Heart right ventricle (tissue), 16 donors: ENCODE measurements at regions not wholly inside any gene's neighbourhood (a gene's known extent, or its start where the extent isn't known, plus 50 kb on each side); places are given as distances from the start of the nearest gene placed in this dataset.

Experiments used
- ATAC-seq, 8 donors: fragments of 200-7000 bp; cut with Tn5 transposase; one replicate each; pipeline ENCODE4 v1.9.1; 2020; ENCODE audit warnings: mild to moderate bottlenecking in 8 of 8, moderate library complexity in 8 of 8, moderate number of reproducible peaks in 1 of 8
- DNase-seq, 2 donors: peaks; one replicate each; pipeline ENCODE4 v3.0.0-alpha.2; 2020
- H3K27ac ChIP-seq, 10 donors: fragments of 200-600 bp; sonication (generic) in 2 of 10; one replicate each; pipeline versions ENCODE4 v1.5.0 to v1.8.0; 2020 to 2022; ENCODE audit warnings: mild to moderate bottlenecking in 3 of 10
- H3K27me3 ChIP-seq, 7 donors: fragments of 200-600 bp; one replicate each; pipeline ENCODE4 v1.8.0; 2021 to 2022; ENCODE audit warnings: mild to moderate bottlenecking in 2 of 7
- H3K36me3 ChIP-seq, 9 donors: fragments of 200-600 bp; sonication (generic) in 1 of 9; one replicate each; pipeline versions ENCODE4 v1.5.0 to v1.8.0; 2020 to 2022; ENCODE audit warnings: mild to moderate bottlenecking in 2 of 9
- H3K4me1 ChIP-seq, 9 donors: fragments of 200-600 bp; sonication (generic) in 1 of 9; one replicate each; pipeline versions ENCODE4 v1.5.0 to v1.8.0; 2020 to 2022; ENCODE audit warnings: mild to moderate bottlenecking in 4 of 9
- H3K4me3 ChIP-seq, 10 donors: fragments of 200-600 bp; sonication (generic) in 2 of 10; one replicate each; pipeline versions ENCODE4 v1.5.0 to v1.8.0; 2020 to 2022; ENCODE audit warnings: mild to moderate bottlenecking in 7 of 10, moderate library complexity in 2 of 10
- H3K9me3 ChIP-seq, 11 donors: fragments of 200-600 bp in 10 of 11; sonication (generic) in 2 of 11; one replicate each; pipeline versions ENCODE4 v1.5.0 to v1.8.0; 2013 to 2022; ENCODE audit warnings: mild to moderate bottlenecking in 2 of 11, control low read depth in 1 of 11, moderate library complexity in 1 of 11
- WGBS, 2 donors: extraction: QIAGEN DNeasy Blood & Tissue Kit; methylation state at CpG; one replicate each; pipeline ENCODE4 v1.1.7; 2013; ENCODE audit warnings: inconsistent platforms in 1 of 2; 5-methylcytosine and 5-hydroxymethylcytosine counted together
- intact Hi-C, 10 donors: fragments of 100-400 bp; cut with DNase I; formaldehyde crosslinking; loops; one replicate each; pipeline versions ENCODE4 v1.11.1 to v1.14.2; 2022
- TF ChIP-seq, protein P1 (sequence below), 9 donors: fragments of 200-600 bp; sonication (generic) in 2 of 9; IDR thresholded peaks; one replicate each; pipeline versions ENCODE4 v1.5.0 to v1.8.0; 2021 to 2022; ENCODE audit warnings: antibody characterized with exemption in 9 of 9, mild to moderate bottlenecking in 5 of 9, moderate library complexity in 1 of 9
- donor health status: Arrhythmogenic right ventricular cardiomyopathy.
- donor health status: ischemic (EF 13 %, LVEDD 7.1; RV severe dilation, severe dysfunction).
- donor health status: healthy with polysubstance abuse.
- donor health status: DM: no; HTN: yes; CAD: no.
- donor health status: DM: no; HTN: no; CAD: no.
- donor health status: ischemic (EF 25% LVEDD 6.9; RV normal size, moderate dysfunction).
- donor health status: ischemic (EF 25% LVEDD 5.7; RV mildly dilated, moderate dysfunction).
- donor health status: healthy.
- donor health status: DM: yes; HTN: yes; CAD: no.
- donor health status: Ischemic cardiomyopathy.
- donor health status: ischemic (EF 35%, LVEDD 5.7; RV mildly dilated, moderate dysfunction).
- donor health status: nonischemic (EF 11% LVEDD 7.7; RV severe dilation, severe dysfunction).
- donor health status: DM: yes; HTN: yes; CAD: no.
- donor health status: PGD.
- donor health status: ischemic (EF 29% LVEDD 5.4; RV normal size, mild dysfunction).
- donor health status: nonischemic (EF 23%, LVEDD 6.1; RV moderate dilation, normal function).

DNA sequence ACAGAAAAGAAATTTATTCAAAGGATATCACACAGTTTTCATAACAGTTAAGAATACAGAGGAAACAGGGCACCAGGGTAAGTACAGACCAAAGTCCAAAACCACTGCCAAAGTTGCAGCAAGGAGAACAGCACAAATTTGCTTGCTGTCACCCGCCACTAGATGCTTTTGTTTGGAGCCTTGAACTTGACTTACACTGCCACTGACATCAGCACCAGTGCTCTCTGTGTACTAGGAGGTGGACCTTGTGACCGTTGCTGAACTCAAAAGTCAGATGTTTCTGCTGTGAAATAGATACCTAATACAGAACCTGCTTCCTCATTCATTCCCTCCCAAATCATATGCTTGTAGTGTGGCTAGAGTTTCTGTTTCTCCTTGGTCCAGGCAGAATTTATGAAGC is 578.3 kb upstream of the TMEFF2 start:
- H3K36me3 ChIP-seq, result no peaks in the 10 kb centered on the region
- WGBS, 2 donors, result 70 to 78% methylated on average over 2 of the region's 2 CpGs
- TF ChIP-seq, protein P1, sequence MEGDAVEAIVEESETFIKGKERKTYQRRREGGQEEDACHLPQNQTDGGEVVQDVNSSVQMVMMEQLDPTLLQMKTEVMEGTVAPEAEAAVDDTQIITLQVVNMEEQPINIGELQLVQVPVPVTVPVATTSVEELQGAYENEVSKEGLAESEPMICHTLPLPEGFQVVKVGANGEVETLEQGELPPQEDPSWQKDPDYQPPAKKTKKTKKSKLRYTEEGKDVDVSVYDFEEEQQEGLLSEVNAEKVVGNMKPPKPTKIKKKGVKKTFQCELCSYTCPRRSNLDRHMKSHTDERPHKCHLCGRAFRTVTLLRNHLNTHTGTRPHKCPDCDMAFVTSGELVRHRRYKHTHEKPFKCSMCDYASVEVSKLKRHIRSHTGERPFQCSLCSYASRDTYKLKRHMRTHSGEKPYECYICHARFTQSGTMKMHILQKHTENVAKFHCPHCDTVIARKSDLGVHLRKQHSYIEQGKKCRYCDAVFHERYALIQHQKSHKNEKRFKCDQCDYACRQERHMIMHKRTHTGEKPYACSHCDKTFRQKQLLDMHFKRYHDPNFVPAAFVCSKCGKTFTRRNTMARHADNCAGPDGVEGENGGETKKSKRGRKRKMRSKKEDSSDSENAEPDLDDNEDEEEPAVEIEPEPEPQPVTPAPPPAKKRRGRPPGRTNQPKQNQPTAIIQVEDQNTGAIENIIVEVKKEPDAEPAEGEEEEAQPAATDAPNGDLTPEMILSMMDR (IDR thresholded peaks at IDR 0.05), result no peak
- no peak for DNase-seq
- H3K27ac ChIP-seq, result no peak overlapping the region
- intact Hi-C loops, result no loop called here
- H3K4me1 ChIP-seq, result no peaks in the 10 kb centered on the region
- H3K27me3 ChIP-seq, result no peaks in the 10 kb centered on the region
- H3K9me3 ChIP-seq, result no peaks in the 10 kb centered on the region
- ATAC-seq, result no peak
- no peak overlapping the region for H3K4me3 ChIP-seq

DNA sequence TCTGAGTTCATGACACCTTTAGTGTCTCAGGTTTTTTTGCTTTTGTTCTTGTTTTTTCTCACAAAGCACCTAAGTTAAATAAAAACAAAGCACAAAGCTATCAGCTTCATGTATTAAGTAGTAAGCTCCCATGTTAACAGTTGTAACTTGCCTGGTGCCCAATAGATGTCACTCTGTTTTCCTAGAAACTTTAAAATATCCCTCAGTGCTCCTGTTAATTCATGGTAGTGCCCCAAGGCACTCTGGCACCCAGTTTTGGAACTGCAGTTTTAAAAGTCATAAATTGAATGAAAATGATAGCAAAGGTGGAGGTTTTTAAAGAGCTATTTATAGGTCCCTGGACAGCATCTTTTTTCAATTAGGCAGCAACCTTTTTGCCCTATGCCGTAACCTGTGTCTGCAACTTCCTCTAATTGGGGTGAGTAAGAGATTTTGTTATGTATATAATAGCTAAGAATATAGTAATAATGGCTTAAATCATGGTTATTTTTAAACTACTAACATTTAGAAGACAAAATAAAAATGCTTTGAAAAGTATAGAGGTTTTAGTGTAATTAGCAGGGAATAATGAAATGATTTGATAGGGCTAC is 555.0 kb upstream of the TMEFF2 start:
- 77 to 82% methylated on average over 1 of the region's 1 CpG for WGBS, 2 donors
- Histone ChIP-seq H3K27ac (no peak overlapping the region), H3K36me3 (no peaks in the 10 kb centered on the region), H3K4me1 (no peaks in the 10 kb centered on the region), H3K27me3 (no peaks in the 10 kb centered on the region), H3K9me3 (peaks cover 0 to 3% (median 0%) of the 10 kb centered on the region in 11 donors), H3K4me3 (no peak overlapping the region)
- DNase-seq (no peak), ATAC-seq (no peak)
- TF ChIP-seq, protein P1 (IDR thresholded peaks at IDR 0.05), result no peak
- intact Hi-C loops, result no loop called here

DNA sequence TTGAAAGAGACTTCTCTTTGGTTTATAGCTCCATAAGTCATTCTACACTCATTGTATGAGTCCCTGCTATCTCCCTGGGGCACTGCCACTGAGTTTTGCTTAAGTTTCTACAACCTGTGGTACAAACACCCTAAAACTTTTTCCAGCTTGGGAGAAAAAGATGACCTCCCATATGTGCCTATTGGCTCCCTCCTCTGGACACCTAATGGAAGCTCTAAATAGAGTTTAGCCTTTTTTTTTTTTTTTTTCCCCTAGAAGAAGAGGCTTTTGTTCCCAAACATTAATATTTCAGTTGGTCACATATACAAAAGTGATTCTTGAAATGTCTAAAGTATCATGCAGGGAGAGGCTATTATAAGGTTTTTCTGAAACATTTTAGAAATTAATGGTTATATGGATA is 547.2 kb upstream of the TMEFF2 start:
- Histone ChIP-seq H3K27ac (no peak overlapping the region), H3K36me3 (no peaks in the 10 kb centered on the region), H3K9me3 (peaks cover 0 to 15% (median 0%) of the 10 kb centered on the region in 11 donors), H3K27me3 (no peaks in the 10 kb centered on the region), H3K4me3 (no peak overlapping the region), H3K4me1 (no peaks in the 10 kb centered on the region)
- TF ChIP-seq, protein P1 (IDR thresholded peaks at IDR 0.05), result no peak
- no peak for ATAC-seq
- intact Hi-C loops, result no loop called here
- DNase-seq, result no peak

DNA sequence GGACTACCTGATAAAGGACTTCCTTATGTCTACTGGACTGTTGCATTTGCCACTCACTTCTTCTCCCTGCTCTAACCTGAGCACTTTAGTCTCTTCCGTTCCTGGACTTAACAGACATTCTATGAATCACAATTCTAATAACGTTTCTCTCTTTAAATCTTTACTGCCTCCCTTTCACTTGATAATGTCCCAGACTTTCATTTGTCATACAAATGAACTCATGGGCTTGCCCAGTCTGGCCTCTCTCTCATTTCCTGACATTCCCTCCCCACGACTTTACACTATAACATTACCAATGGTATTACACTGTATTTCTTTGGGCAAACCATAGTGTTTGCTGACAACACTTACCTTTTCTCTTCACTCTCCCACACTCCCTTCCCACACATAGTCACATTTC is 540.7 kb upstream of the TMEFF2 start:
- TF ChIP-seq, protein P1 (IDR thresholded peaks at IDR 0.05), result no peak
- H3K4me1 ChIP-seq, result no peaks in the 10 kb centered on the region

More for the DNA sequence above, 540.7 kb upstream of the TMEFF2 start:
- intact Hi-C loops, result no loop called here
- no peak for ATAC-seq
- no peak overlapping the region for H3K27ac ChIP-seq
- WGBS, 2 donors, result 72 to 77% methylated on average over 3 of the region's 3 CpGs
- H3K27me3 ChIP-seq, result no peaks in the 10 kb centered on the region
- no peaks in the 10 kb centered on the region for H3K36me3 ChIP-seq
- H3K4me3 ChIP-seq, result no peak overlapping the region
- peaks cover 0 to 4% (median 0%) of the 10 kb centered on the region in 11 donors for H3K9me3 ChIP-seq
- DNase-seq, result no peak
